GM18867 (cell line): ENCODE measurements at regions not wholly inside any gene's neighbourhood (a gene's known extent, or its start where the extent isn't known, plus 50 kb on each side); places are given as distances from the start of the nearest gene placed in this dataset.
"Not testable (repeated sequence)": the region's sequence is repeated elsewhere in the genome, so short reads cannot be mapped to it uniquely, and the experiment has no call there.

Experiments
- ATAC-seq: cut with Tn5 transposase; IDR thresholded peaks from one replicate; pipeline ENCODE4 v1.9.1; 2021; ENCODE audit warnings: mild to moderate bottlenecking, moderate library complexity; ENCODE audit not compliant: unreplicated experiment

DNA sequence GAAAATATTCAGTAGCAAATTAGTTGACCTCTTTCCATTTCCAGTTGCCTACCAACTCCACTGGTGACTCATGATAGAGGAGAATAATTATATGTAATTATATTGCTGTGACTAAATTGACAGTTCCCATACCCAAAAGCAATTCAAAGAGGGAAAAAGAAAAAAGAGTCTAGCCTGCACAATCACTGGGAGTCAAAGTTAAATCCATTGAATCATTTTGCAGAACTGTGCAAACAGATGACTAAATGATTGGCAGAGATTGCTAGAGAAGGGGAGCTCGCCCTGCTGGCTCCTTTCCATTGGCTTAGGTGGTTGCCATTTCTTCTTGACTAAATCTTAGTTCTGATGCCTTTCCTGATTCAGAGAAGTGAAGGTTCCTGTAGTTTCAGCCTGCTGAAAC is 1228.6 kb upstream of the SORCS1 start:
- ATAC-seq, result no peak

DNA sequence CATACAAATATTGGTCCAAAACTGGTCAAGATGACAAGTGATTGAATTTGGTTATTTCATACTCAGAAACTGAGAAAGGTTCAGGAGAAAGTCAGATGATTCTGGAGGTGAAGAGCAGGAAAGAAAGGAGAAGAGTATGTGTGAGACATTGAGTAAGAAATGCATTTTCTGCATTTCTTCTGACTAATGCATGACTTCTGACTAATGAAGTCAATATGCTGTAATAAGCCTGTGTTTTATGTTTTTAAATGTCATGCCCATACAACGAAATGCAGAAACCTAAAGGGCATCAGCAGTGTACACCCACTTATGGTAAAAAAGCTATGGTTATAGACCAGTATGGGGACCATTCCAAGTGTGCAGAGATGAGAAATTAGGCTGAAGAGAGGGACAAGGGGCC is 1227.8 kb upstream of the SORCS1 start:
- ATAC-seq, result no peak

DNA sequence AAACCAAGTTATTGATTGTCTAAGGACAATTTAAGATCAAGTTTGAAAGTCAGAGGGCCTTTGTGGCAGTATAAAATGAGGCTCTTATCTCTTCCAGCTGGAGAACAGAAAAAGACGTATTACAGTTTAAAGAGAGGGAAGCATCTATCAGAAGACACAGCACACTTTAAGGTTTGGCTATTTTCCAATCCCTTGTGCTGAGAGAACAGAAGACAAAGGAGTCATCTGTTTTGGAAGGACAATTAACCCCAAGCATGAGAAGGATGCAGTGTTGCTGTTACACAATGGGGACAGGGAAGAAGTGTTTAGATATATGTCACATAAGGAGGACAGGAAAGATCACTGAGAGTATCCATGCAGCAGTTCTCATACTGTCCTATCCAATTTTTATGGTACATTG is 1224.2 kb upstream of the SORCS1 start:
- no peak for ATAC-seq

GRCh38 chr10:108385963-108386362 is 1221.5 kb upstream of the SORCS1 start:
- ATAC-seq, result no peak

GRCh38 chr10:108384378-108384777 is 1219.9 kb upstream of the SORCS1 start:
- ATAC-seq, result no peak

DNA sequence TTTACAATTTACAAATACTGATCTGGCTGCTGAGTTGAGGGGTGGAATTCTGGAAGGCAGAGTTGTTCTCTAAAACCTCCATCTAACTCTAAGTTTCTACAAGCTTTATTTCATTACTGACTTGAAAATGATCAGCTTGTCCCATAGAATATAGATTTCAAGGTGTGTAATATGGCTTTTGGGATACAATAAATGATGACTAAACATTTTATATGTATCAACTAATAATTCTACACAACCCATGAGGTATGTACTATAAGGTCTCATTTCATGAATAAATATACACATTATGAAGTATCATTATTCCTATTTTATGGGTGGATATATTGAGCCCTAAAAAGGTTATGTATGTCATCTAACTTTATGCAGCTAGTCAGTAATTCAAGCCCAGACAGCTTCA is 1214.3 kb upstream of the SORCS1 start:
- ATAC-seq, result no peak

DNA sequence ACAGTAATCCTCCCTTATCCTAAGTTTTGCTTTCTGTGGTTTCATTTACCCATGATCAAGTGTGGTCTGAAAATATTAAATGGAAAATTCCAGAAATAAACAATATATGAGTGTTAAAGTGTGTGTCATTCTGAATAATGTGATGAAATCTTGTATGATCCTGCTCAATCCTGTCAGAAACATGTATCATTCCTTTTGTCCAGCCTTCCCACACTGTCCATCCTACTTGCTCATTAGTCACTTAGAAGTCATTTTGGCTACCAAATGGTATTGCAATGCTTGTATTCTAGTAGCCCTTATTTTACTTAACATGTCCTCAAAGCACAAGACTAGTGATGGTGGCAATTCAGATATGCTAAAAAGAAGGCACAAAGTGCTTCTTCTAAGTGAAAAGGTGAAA is 1211.2 kb upstream of the SORCS1 start:
- no peak for ATAC-seq

GRCh38 chr10:108374991-108375390 is 1210.5 kb upstream of the SORCS1 start:
- no peak for ATAC-seq

GRCh38 chr10:108365541-108365940 is 1201.0 kb upstream of the SORCS1 start:
- ATAC-seq, result no peak

DNA sequence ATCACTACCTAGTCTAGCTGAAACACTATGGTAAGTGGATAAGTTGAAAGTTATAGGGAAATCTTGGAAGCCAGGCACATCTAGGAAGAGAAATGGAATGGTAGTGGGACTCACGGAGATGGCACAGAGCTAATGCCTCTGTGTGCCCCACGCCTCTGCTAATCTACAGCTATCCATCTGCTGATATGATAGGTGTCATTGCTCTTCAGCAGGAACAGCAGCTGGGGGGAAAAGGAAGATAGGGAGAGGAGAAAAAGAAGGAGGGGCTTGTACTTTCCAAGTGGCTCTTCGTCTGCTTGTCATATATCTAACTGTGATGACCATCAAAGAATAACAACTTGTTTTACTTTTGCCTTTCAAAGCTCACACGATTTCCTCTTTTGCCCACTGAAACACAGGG is 1199.1 kb upstream of the SORCS1 start:
- no peak for ATAC-seq

DNA sequence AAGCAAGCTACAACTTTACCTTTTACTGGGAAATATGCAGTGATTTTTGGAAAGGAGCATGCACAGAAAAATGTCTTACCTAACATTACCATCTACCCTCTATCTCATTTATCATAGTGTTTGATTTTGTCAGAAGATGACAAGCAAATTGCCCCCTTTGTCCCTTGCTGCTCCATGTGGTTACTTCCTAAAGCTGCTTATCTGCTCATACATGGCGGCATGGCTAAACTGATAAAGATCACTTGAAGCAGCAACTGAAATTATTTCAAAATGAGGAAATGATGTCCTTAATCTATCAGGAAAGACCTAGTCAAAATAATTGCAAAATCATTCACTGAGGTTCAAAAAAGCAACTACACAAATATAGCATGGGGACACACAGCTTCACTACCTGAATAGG is 1198.5 kb upstream of the SORCS1 start:
- no peak for ATAC-seq

DNA sequence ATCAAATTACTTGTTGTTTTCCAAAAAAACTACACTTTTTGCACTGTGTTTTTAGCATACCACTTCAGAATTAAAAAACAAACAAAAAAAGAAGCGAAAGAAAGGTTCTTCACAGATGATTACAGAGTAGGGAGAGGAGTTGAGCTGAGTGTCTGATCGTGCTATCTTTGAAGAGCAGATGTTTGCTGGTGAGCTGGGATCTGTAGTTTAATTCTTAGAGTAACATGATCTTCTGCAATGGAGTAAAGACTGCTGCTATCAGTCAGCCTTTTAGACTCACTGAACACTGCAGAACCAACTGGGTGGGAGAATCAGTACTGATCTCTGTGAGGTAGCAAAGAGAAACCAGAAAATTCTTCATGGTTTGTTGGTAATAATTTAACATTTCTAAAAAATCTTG is 1197.8 kb upstream of the SORCS1 start:
- ATAC-seq, result no peak

DNA sequence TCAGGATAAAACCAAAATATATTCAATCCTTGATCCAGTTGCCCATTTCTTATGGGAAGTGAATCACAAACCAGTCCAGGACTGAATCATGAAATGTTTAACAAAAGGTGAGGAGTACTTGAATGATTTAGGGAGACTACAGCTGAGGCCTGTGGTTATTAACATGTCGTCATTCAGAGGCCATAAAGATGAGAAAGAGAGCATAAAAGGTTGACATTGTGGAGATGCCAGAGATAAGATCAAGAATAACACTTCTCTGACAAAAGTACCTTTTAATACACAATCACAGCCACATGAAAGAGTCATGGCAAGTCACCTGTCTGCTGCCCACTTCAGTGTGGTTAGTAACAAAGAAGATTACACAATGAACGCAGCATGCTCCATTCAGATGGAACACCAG is 1195.7 kb upstream of the SORCS1 start:
- no peak for ATAC-seq

- peak; percentile 85 for ATAC-seq
These were observed 1194.4 kb upstream of the SORCS1 start for GRCh38 chr10:108358912-108359311.

DNA sequence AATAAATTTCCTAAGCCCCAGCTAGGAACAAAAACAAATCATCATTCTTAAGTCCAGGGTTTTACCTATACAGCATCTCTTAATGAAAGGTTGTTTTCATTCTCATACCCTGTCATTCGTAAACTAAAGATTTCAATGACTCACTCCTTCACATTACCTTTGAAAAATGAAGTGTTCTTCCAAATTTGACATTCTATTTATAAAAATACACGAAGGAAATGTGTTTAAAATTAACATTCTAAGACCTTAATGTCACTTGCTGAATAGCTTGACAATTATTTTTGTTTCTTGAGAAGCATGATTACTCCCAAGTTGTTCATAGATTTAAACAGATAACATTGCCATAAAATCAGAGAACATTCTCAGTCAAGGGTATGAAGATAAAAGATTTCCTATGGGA is 1188.3 kb upstream of the SORCS1 start:
- ATAC-seq, result no peak

DNA sequence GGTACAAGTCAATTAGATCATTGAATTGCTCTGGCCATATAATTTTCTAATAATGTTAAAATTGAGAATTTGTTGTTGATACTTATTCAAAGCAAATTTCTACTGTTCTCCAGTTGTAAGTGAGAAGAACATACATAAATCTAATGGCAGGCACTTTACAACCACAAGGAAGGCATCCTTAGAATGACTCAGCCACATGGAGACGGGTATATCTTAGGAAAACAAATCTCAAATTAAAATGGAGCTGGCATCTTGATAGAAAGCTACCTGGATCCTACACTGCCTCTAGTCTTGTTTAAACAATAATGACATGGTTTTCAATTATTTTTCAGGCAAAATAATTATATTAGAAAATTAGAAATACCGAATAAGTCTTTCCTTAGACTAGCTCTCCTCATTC is 1183.7 kb upstream of the SORCS1 start:
- no peak for ATAC-seq

GRCh38 chr10:108346066-108346465 is 1181.6 kb upstream of the SORCS1 start:
- no peak for ATAC-seq

- no peak for ATAC-seq
These were observed 1173.6 kb upstream of the SORCS1 start for GRCh38 chr10:108338146-108338545.

GRCh38 chr10:108336836-108337235 is 1172.3 kb upstream of the SORCS1 start:
- no peak for ATAC-seq

- no peak for ATAC-seq
These were observed 1163.2 kb upstream of the SORCS1 start for GRCh38 chr10:108327706-108328105.

GRCh38 chr10:108323274-108323798 is 1158.8 kb upstream of the SORCS1 start:
- ATAC-seq, result no peak

- no peak for ATAC-seq
These were observed 1155.1 kb upstream of the SORCS1 start for GRCh38 chr10:108319434-108320222.

- not testable (repeated sequence) for ATAC-seq
These were observed 1151.1 kb upstream of the SORCS1 start for GRCh38 chr10:108315636-108316035.
